ENCODE measurements at regions not wholly inside any gene's neighbourhood (a gene's known extent, or its start where the extent isn't known, plus 50 kb on each side); places are given as distances from the start of the nearest gene placed in this dataset.

- H3K9me3 Mint-ChIP-seq, result peaks cover 5% of the 10 kb centered on the region
- H3K4me1 Mint-ChIP-seq, result peaks cover 1% of the 10 kb centered on the region
- no peaks in the 10 kb centered on the region for H3K36me3 Mint-ChIP-seq
- no peaks in the 10 kb centered on the region for H3K27me3 Mint-ChIP-seq (ENCODE audit: low read depth)
- DNase-seq (ENCODE audit: low spot score in 2 of 2, unreplicated experiment in 2 of 2), result no peak
- H3K27ac Mint-ChIP-seq, result no peak overlapping the region
- TF ChIP-seq CTCF (IDR thresholded peaks at IDR 0.05; ENCODE audit: unreplicated experiment), result no peak
- H3K4me3 Mint-ChIP-seq, result no peak overlapping the region
Observed at GRCh38 chr1:98084188-98084587, 163.4 kb upstream of the DPYD start.

- H3K4me1 Mint-ChIP-seq, result peaks cover 1% of the 10 kb centered on the region
- H3K36me3 Mint-ChIP-seq, result no peaks in the 10 kb centered on the region
- no peak for DNase-seq (ENCODE audit: low spot score in 2 of 2, unreplicated experiment in 2 of 2)
- peaks cover 4% of the 10 kb centered on the region for H3K9me3 Mint-ChIP-seq
- H3K27me3 Mint-ChIP-seq (ENCODE audit: low read depth), result no peaks in the 10 kb centered on the region
- no peak overlapping the region for H3K4me3 Mint-ChIP-seq
- no peak overlapping the region for H3K27ac Mint-ChIP-seq
- no peak for TF ChIP-seq CTCF (IDR thresholded peaks at IDR 0.05; ENCODE audit: unreplicated experiment)
Observed at GRCh38 chr1:98081944-98082343, 161.1 kb upstream of the DPYD start.

- Mint-ChIP-seq H3K9me3 (no peaks in the 10 kb centered on the region), H3K27ac (no peak overlapping the region), H3K4me3 (no peak overlapping the region), H3K27me3 (ENCODE audit: low read depth) (no peaks in the 10 kb centered on the region), H3K4me1 (peaks cover 5% of the 10 kb centered on the region), H3K36me3 (no peaks in the 10 kb centered on the region)
- no peak for DNase-seq (ENCODE audit: low spot score in 2 of 2, unreplicated experiment in 2 of 2)
- TF ChIP-seq CTCF (IDR thresholded peaks at IDR 0.05; ENCODE audit: unreplicated experiment), result no peak
Observed at GRCh38 chr1:98078596-98078995, 157.8 kb upstream of the DPYD start.

- H3K4me1 Mint-ChIP-seq, result peaks cover 5% of the 10 kb centered on the region
- TF ChIP-seq CTCF (IDR thresholded peaks at IDR 0.05; ENCODE audit: unreplicated experiment), result no peak
- no peaks in the 10 kb centered on the region for H3K36me3 Mint-ChIP-seq
- no peaks in the 10 kb centered on the region for H3K9me3 Mint-ChIP-seq
- H3K27ac Mint-ChIP-seq, result no peak overlapping the region
- H3K27me3 Mint-ChIP-seq (ENCODE audit: low read depth), result no peaks in the 10 kb centered on the region
- no peak overlapping the region for H3K4me3 Mint-ChIP-seq
- DNase-seq (ENCODE audit: low spot score in 2 of 2, unreplicated experiment in 2 of 2), result no peak
Observed at GRCh38 chr1:98077691-98078090, 156.9 kb upstream of the DPYD start.

GRCh38 chr1:98075626-98076025 lies 154.8 kb upstream of the DPYD start:
- Mint-ChIP-seq H3K4me1 (peaks cover 6% of the 10 kb centered on the region), H3K27ac (no peak overlapping the region), H3K9me3 (no peaks in the 10 kb centered on the region), H3K4me3 (no peak overlapping the region), H3K36me3 (no peaks in the 10 kb centered on the region), H3K27me3 (ENCODE audit: low read depth) (no peaks in the 10 kb centered on the region)
- TF ChIP-seq CTCF (IDR thresholded peaks at IDR 0.05; ENCODE audit: unreplicated experiment), result no peak
- no peak for DNase-seq (ENCODE audit: low spot score in 2 of 2, unreplicated experiment in 2 of 2)

- no peaks in the 10 kb centered on the region for H3K27me3 Mint-ChIP-seq (ENCODE audit: low read depth)
- no peak overlapping the region for H3K27ac Mint-ChIP-seq
- TF ChIP-seq CTCF (IDR thresholded peaks at IDR 0.05; ENCODE audit: unreplicated experiment), result no peak
- no peaks in the 10 kb centered on the region for H3K36me3 Mint-ChIP-seq
- no peak overlapping the region for H3K4me3 Mint-ChIP-seq
- no peaks in the 10 kb centered on the region for H3K9me3 Mint-ChIP-seq
- DNase-seq (ENCODE audit: low spot score in 2 of 2, unreplicated experiment in 2 of 2), result no peak
- peaks cover 8% of the 10 kb centered on the region for H3K4me1 Mint-ChIP-seq
Observed at GRCh38 chr1:98073823-98074222, 153.0 kb upstream of the DPYD start.

Measured in mesothelial cell of epicardium (in vitro differentiated cells).